ENCODE measurements at regions not wholly inside any gene's neighbourhood (a gene's known extent, or its start where the extent isn't known, plus 50 kb on each side); places are given as distances from the start of the nearest gene placed in this dataset.

- H3K27me3 ChIP-seq (ENCODE audit: control insufficient read depth, low read length), result no peaks in the 10 kb centered on the region
- H3K4me1 ChIP-seq (ENCODE audit: control insufficient read depth, low read length), result no peaks in the 10 kb centered on the region
- no peaks in the 10 kb centered on the region for H3K9me2 ChIP-seq (replicated peaks; ENCODE audit: control insufficient read depth, low read length)
- no peak overlapping the region for H3K4me2 ChIP-seq (ENCODE audit: low read length)
- no peaks in the 10 kb centered on the region for H3K9me3 ChIP-seq (ENCODE audit: control insufficient read depth, insufficient read depth, low read length)
- H3K36me3 ChIP-seq (ENCODE audit: control insufficient read depth, low read length), result no peaks in the 10 kb centered on the region
- no peaks in the 10 kb centered on the region for H4K20me1 ChIP-seq (ENCODE audit: control insufficient read depth, insufficient read depth, low read depth, low read length)
- no peak for TF ChIP-seq EZH2phosphoT487 (IDR thresholded peaks at IDR 0.05; ENCODE audit: borderline replicate concordance, low read length)
- no peak for TF ChIP-seq CTCF (IDR thresholded peaks at IDR 0.05; ENCODE audit: low read depth, low read length, poor library complexity, severe bottlenecking)
- H3K4me3 ChIP-seq (ENCODE audit: low read length), result no peak overlapping the region
- no peak overlapping the region for H3K27ac ChIP-seq (ENCODE audit: low read depth, low read length)
- H3F3A ChIP-seq (ENCODE audit: control insufficient read depth, insufficient read depth), result no peaks in the 10 kb centered on the region
- H3K79me2 ChIP-seq (ENCODE audit: control insufficient read depth, low read length), result no peaks in the 10 kb centered on the region
These were observed 234.3 kb downstream of the JRKL start for GRCh38 chr11:96624126-96624525.

DNA sequence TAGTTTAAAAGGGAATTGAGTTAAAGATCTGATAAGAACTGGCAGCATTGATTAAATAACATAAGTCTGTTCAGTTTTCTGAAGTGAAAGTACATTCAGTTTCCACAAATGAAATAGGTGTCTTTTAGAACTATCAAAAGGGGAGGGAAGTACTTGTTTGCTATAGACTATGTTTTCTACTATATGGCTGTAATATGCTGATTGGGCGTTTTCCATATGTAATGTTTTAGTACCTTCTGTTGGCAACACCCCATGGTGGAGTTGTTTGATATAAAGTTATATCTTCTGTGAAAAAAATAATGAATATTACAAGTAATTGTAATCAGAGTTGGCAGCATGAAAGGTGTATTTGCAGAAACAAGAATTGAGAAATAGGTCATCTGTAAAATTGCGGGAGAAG is 237.6 kb downstream of the JRKL start:
- H3K27ac ChIP-seq (ENCODE audit: low read depth, low read length), result no peak overlapping the region

DNA sequence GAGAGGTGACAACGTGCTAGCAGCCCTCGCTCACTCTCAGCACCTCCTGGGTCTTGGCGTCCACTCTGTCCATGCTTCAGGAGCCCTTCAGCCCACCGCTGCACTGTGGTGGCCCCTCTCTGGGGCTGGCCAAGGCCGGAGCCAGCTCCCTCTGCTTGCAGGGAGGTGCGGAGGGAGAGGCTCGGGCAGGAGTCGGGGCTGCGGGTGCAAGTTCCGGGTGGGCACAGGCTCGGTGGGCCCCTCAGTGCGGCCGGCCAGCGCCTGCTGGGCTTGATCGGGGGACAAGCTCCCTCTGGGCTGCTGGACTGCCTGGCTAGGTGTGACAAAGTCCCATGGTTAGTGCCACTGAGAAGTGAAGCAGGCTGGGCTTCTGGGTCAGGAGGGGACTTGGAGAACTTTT is 245.8 kb downstream of the JRKL start:
- Histone ChIP-seq H3K79me2 (ENCODE audit: control insufficient read depth, low read length) (no peaks in the 10 kb centered on the region), H4K20me1 (ENCODE audit: control insufficient read depth, insufficient read depth, low read depth, low read length) (no peaks in the 10 kb centered on the region), H3K4me1 (ENCODE audit: control insufficient read depth, low read length) (no peaks in the 10 kb centered on the region), H3F3A (ENCODE audit: control insufficient read depth, insufficient read depth) (no peaks in the 10 kb centered on the region), H3K4me2 (ENCODE audit: low read length) (no peak overlapping the region), H3K27ac (ENCODE audit: low read depth, low read length) (no peak overlapping the region), H3K36me3 (ENCODE audit: control insufficient read depth, low read length) (no peaks in the 10 kb centered on the region), H3K9me2 (replicated peaks; ENCODE audit: control insufficient read depth, low read length) (no peaks in the 10 kb centered on the region), H3K27me3 (ENCODE audit: control insufficient read depth, low read length) (no peaks in the 10 kb centered on the region), H3K9me3 (ENCODE audit: control insufficient read depth, insufficient read depth, low read length) (no peaks in the 10 kb centered on the region), H3K4me3 (ENCODE audit: low read length) (no peak overlapping the region)
- no peak for TF ChIP-seq EZH2phosphoT487 (IDR thresholded peaks at IDR 0.05; ENCODE audit: borderline replicate concordance, low read length)
- no peak for TF ChIP-seq CTCF (IDR thresholded peaks at IDR 0.05; ENCODE audit: low read depth, low read length, poor library complexity, severe bottlenecking)

More for the DNA sequence above, 237.6 kb downstream of the JRKL start:
- no peaks in the 10 kb centered on the region for H3K27me3 ChIP-seq (ENCODE audit: control insufficient read depth, low read length)
- no peak for TF ChIP-seq CTCF (IDR thresholded peaks at IDR 0.05; ENCODE audit: low read depth, low read length, poor library complexity, severe bottlenecking)
- no peak overlapping the region for H3K4me3 ChIP-seq (ENCODE audit: low read length)
- H3K4me2 ChIP-seq (ENCODE audit: low read length), result no peak overlapping the region
- no peaks in the 10 kb centered on the region for H4K20me1 ChIP-seq (ENCODE audit: control insufficient read depth, insufficient read depth, low read depth, low read length)
- no peaks in the 10 kb centered on the region for H3K9me2 ChIP-seq (replicated peaks; ENCODE audit: control insufficient read depth, low read length)
- H3K4me1 ChIP-seq (ENCODE audit: control insufficient read depth, low read length), result no peaks in the 10 kb centered on the region
- no peaks in the 10 kb centered on the region for H3K36me3 ChIP-seq (ENCODE audit: control insufficient read depth, low read length)
- H3K79me2 ChIP-seq (ENCODE audit: control insufficient read depth, low read length), result no peaks in the 10 kb centered on the region
- no peaks in the 10 kb centered on the region for H3K9me3 ChIP-seq (ENCODE audit: control insufficient read depth, insufficient read depth, low read length)
- H3F3A ChIP-seq (ENCODE audit: control insufficient read depth, insufficient read depth), result no peaks in the 10 kb centered on the region

DNA sequence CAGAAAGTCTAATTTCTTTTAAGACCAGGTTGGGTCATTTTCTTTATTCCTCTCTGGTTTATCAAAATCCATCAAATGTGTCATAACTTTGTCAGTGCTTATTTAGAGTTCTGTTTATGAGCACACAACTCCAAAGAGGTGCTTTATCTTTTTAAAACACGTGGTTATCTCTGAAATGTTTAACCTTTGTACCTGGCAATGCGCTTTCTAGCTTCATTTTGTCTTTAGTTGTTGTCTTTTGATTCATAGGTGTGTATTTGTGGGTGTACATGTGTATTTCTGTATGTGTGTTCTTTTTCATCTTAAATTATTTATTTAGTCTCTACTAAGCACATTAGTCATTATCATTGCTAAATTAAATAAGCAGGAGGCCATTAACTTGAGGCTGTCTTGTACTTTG is 251.4 kb downstream of the JRKL start:
- no peaks in the 10 kb centered on the region for H3K9me2 ChIP-seq (replicated peaks; ENCODE audit: control insufficient read depth, low read length)
- no peak overlapping the region for H3K27ac ChIP-seq (ENCODE audit: low read depth, low read length)
- no peaks in the 10 kb centered on the region for H3K79me2 ChIP-seq (ENCODE audit: control insufficient read depth, low read length)
- H3K4me1 ChIP-seq (ENCODE audit: control insufficient read depth, low read length), result no peaks in the 10 kb centered on the region
- H3F3A ChIP-seq (ENCODE audit: control insufficient read depth, insufficient read depth), result no peaks in the 10 kb centered on the region
- H3K4me3 ChIP-seq (ENCODE audit: low read length), result no peak overlapping the region
- H3K4me2 ChIP-seq (ENCODE audit: low read length), result no peak overlapping the region
- H3K36me3 ChIP-seq (ENCODE audit: control insufficient read depth, low read length), result no peaks in the 10 kb centered on the region
- no peak for TF ChIP-seq CTCF (IDR thresholded peaks at IDR 0.05; ENCODE audit: low read depth, low read length, poor library complexity, severe bottlenecking)
- no peak for TF ChIP-seq EZH2phosphoT487 (IDR thresholded peaks at IDR 0.05; ENCODE audit: borderline replicate concordance, low read length)
- no peaks in the 10 kb centered on the region for H4K20me1 ChIP-seq (ENCODE audit: control insufficient read depth, insufficient read depth, low read depth, low read length)
- no peaks in the 10 kb centered on the region for H3K27me3 ChIP-seq (ENCODE audit: control insufficient read depth, low read length)
- H3K9me3 ChIP-seq (ENCODE audit: control insufficient read depth, insufficient read depth, low read length), result no peaks in the 10 kb centered on the region
